GM23248 (cell line): ENCODE measurements at regions not wholly inside any gene's neighbourhood (a gene's known extent, or its start where the extent isn't known, plus 50 kb on each side); places are given as distances from the start of the nearest gene placed in this dataset.
"Not testable (repeated sequence)": the region's sequence is repeated elsewhere in the genome, so short reads cannot be mapped to it uniquely, and the experiment has no call there.

Experiments used
- DNase-seq: peaks from one replicate; pipeline ENCODE4 v3.0.0-alpha.2; 2015
- H2AFZ ChIP-seq: fragments of 200-600 bp; sonication (generic); 2 replicates; pipeline ENCODE4 v1.6.1; 2016; ENCODE audit warnings: antibody characterized with exemption
- H3F3A ChIP-seq: fragments of 200-600 bp; sonication (generic); 2 replicates; pipeline ENCODE4 v1.6.1; 2016; ENCODE audit warnings: mild to moderate bottlenecking, antibody characterized with exemption, mixed run types; ENCODE audit not compliant: insufficient read depth
- H3K27ac ChIP-seq: fragments of 200-600 bp; sonication (generic); 2 replicates; pipeline ENCODE4 v1.5.1; 2016; ENCODE audit warnings: mild to moderate bottlenecking
- H3K27me3 ChIP-seq: fragments of 200-600 bp; sonication (generic); replicated peaks from 2 replicates; pipeline ENCODE4 v1.6.1; 2016; ENCODE audit warnings: mild to moderate bottlenecking; ENCODE audit not compliant: insufficient read depth
- H3K36me3 ChIP-seq: fragments of 200-600 bp; sonication (generic); 2 replicates; pipeline ENCODE4 v1.6.1; 2016; ENCODE audit warnings: low read depth, mild to moderate bottlenecking
- H3K4me1 ChIP-seq: fragments of 200-600 bp; sonication (generic); 2 replicates; pipeline ENCODE4 v1.6.1; 2016; ENCODE audit warnings: mild to moderate bottlenecking; ENCODE audit not compliant: insufficient read depth
- H3K4me2 ChIP-seq: fragments of 200-600 bp; sonication (generic); one replicate; pipeline ENCODE4 v1.6.1; 2016; ENCODE audit warnings: mild to moderate bottlenecking; ENCODE audit not compliant: unreplicated experiment
- H3K4me3 ChIP-seq: fragments of 200-600 bp; sonication (generic); 2 replicates; pipeline ENCODE4 v1.5.1; 2016; ENCODE audit warnings: mild to moderate bottlenecking
- H3K79me2 ChIP-seq: fragments of 200-600 bp; sonication (generic); 2 replicates; pipeline ENCODE4 v1.6.1; 2016; ENCODE audit warnings: mild to moderate bottlenecking; ENCODE audit not compliant: insufficient read depth
- H3K9ac ChIP-seq: fragments of 200-600 bp; sonication (generic); 2 replicates; pipeline ENCODE4 v1.6.1; 2016; ENCODE audit warnings: mild to moderate bottlenecking
- H3K9me2 ChIP-seq: fragments of 200-600 bp; sonication (generic); 2 replicates; pipeline ENCODE4 v1.6.1; 2016; ENCODE audit warnings: mixed run types, mild to moderate bottlenecking, moderate library complexity; ENCODE audit not compliant: insufficient read depth
- H3K9me3 ChIP-seq: fragments of 200-600 bp; sonication (generic); one replicate; pipeline ENCODE4 v1.6.1; 2017; ENCODE audit warnings: low read depth
- H4K20me1 ChIP-seq: fragments of 200-600 bp; sonication (generic); 2 replicates; pipeline ENCODE4 v1.6.0; 2016; ENCODE audit not compliant: insufficient read depth
- EZH2 ChIP-seq: fragments of 200-600 bp; sonication (generic); IDR thresholded peaks from 2 replicates; pipeline ENCODE4 v1.6.1; 2018; ENCODE audit warnings: antibody characterized with exemption, mild to moderate bottlenecking; ENCODE audit not compliant: insufficient read depth, poor library complexity, severe bottlenecking
- EZH2phosphoT487 ChIP-seq: fragments of 200-600 bp; sonication (generic); IDR thresholded peaks from 2 replicates; pipeline ENCODE4 v1.6.1; 2018; ENCODE audit warnings: antibody characterized with exemption, moderate library complexity, mild to moderate bottlenecking, low read depth; ENCODE audit not compliant: insufficient read depth
- WGBS, 2 experiments: methylation state at CpG; one replicate each; pipeline ENCODE4 v1.1.6; 2015 to 2017; ENCODE audit warnings: low lambda C conversion rate in 2 of 2, low coverage in 1 of 2; ENCODE audit errors: missing lambda C conversion rate in 2 of 2; 5-methylcytosine and 5-hydroxymethylcytosine counted together
- in situ Hi-C: fragments of 300-500 bp; cut with MboI; formaldehyde crosslinking; loops from 2 replicates; pipeline ENCODE4 v1.15.0; 2020

GRCh38 chr10:64576497-64576896, 1055.3 kb downstream of the REEP3 start:
- Histone ChIP-seq H3K4me3 (no peak overlapping the region), H3K4me1 (no peaks in the 10 kb centered on the region), H3K79me2 (no peaks in the 10 kb centered on the region), H3K27ac (no peak overlapping the region), H4K20me1 (no peaks in the 10 kb centered on the region), H3K4me2 (no peak overlapping the region), H3F3A (no peaks in the 10 kb centered on the region), H3K9ac (no peak overlapping the region), H3K9me2 (no peaks in the 10 kb centered on the region), H3K27me3 (no peaks in the 10 kb centered on the region), H3K9me3 (no peaks in the 10 kb centered on the region), H2AFZ (no peak overlapping the region), H3K36me3 (no peaks in the 10 kb centered on the region)
- in situ Hi-C loops = no loop called here
- TF ChIP-seq EZH2phosphoT487 (no peak), EZH2 (no peak)
- WGBS, 2 experiments = 40 to 47% methylated on average over 10 of the region's 10 CpGs
- no peak for DNase-seq

DNA sequence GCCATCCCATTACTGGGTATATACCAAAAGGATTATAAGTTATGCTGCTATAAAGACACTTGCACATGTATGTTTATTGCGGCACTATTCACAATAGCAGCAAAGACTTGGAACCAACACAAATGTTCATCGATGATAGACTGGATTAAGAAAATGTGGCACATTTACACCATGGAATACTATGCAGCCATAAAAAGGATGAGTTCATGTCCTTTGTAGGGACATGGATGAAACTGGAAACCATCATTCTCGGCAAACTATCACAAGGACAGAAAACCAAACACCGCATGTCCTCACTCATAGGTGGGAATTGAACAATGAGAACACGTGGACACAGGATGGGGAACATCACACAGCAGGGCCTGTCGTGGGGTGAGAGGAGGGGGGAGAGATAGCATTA, 1057.6 kb downstream of the REEP3 start:
- 40 to 44% methylated on average over 6 of the region's 6 CpGs for WGBS, 2 experiments
- H3K9ac ChIP-seq, H2AFZ ChIP-seq, H3K4me1 ChIP-seq, H3K9me2 ChIP-seq, H3K9me3 ChIP-seq, H3K36me3 ChIP-seq, in situ Hi-C loops, H3K79me2 ChIP-seq, DNase-seq, H4K20me1 ChIP-seq, H3F3A ChIP-seq, H3K27ac ChIP-seq, H3K4me3 ChIP-seq, H3K27me3 ChIP-seq, H3K4me2 ChIP-seq: not testable (repeated sequence)

- TF ChIP-seq EZH2phosphoT487 (no peak), EZH2 (no peak)
- no peak overlapping the region for H3K4me3 ChIP-seq
- H3K9me2 ChIP-seq = no peaks in the 10 kb centered on the region
- no peaks in the 10 kb centered on the region for H3K9me3 ChIP-seq
- H3K27me3 ChIP-seq = no peaks in the 10 kb centered on the region
- H3K27ac ChIP-seq = no peak overlapping the region
- no peaks in the 10 kb centered on the region for H3F3A ChIP-seq
- H3K79me2 ChIP-seq = no peaks in the 10 kb centered on the region
- no peak overlapping the region for H2AFZ ChIP-seq
- H3K4me2 ChIP-seq = no peak overlapping the region
- in situ Hi-C loops = no loop called here
- H3K36me3 ChIP-seq = no peaks in the 10 kb centered on the region
- no peaks in the 10 kb centered on the region for H4K20me1 ChIP-seq
- DNase-seq = no peak
- WGBS, 2 experiments = 16 to 28% methylated on average over 2 of the region's 2 CpGs
- no peak overlapping the region for H3K9ac ChIP-seq
- no peaks in the 10 kb centered on the region for H3K4me1 ChIP-seq
These were observed 1065.8 kb downstream of the REEP3 start for GRCh38 chr10:64586934-64587503.

DNA sequence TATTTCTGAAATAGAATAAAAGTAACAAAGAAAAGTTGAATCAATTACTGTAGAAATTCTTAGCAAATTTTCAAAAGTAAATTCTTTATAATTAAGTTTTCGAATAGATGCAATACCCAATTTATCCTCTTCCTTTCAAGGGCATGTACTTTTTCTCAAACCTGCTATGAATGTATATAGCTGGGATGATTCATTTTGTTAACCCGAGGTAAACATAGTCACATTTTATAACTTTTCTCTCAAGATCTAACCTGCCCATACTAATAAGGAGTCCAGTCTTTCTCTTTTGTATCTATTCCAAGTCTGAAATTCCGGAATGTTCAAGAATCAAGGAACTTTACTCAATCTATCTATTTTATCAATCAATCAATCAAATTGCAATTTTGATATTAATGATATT, 1072.9 kb downstream of the REEP3 start:
- H3K36me3 ChIP-seq = no peaks in the 10 kb centered on the region
- H3K9me2 ChIP-seq = no peaks in the 10 kb centered on the region
- no peak for DNase-seq
- H2AFZ ChIP-seq = no peak overlapping the region
- no peak overlapping the region for H3K27ac ChIP-seq
- no peaks in the 10 kb centered on the region for H3F3A ChIP-seq
- H3K79me2 ChIP-seq = no peaks in the 10 kb centered on the region
- TF ChIP-seq EZH2phosphoT487 (no peak), EZH2 (no peak)
- WGBS, 2 experiments = 15 to 17% methylated on average over 3 of the region's 3 CpGs
- H4K20me1 ChIP-seq = no peaks in the 10 kb centered on the region
- no peaks in the 10 kb centered on the region for H3K27me3 ChIP-seq
- in situ Hi-C loops = no loop called here
- H3K4me2 ChIP-seq = no peak overlapping the region
- H3K4me3 ChIP-seq = no peak overlapping the region
- no peaks in the 10 kb centered on the region for H3K4me1 ChIP-seq
- H3K9me3 ChIP-seq = no peaks in the 10 kb centered on the region
- H3K9ac ChIP-seq = no peak overlapping the region

- Histone ChIP-seq H3K4me1 (no peaks in the 10 kb centered on the region), H3K4me2 (no peak overlapping the region), H3K79me2 (no peaks in the 10 kb centered on the region), H3K4me3 (no peak overlapping the region), H2AFZ (no peak overlapping the region), H3K9me2 (no peaks in the 10 kb centered on the region), H3K27me3 (no peaks in the 10 kb centered on the region), H3K9me3 (no peaks in the 10 kb centered on the region), H3K36me3 (no peaks in the 10 kb centered on the region), H3K9ac (no peak overlapping the region), H3F3A (no peaks in the 10 kb centered on the region), H4K20me1 (no peaks in the 10 kb centered on the region), H3K27ac (no peak overlapping the region)
- no peak for TF ChIP-seq EZH2
- TF ChIP-seq EZH2phosphoT487 = no peak
- DNase-seq = no peak
- 16 to 30% methylated on average over 1 of the region's 1 CpG for WGBS, 2 experiments
- in situ Hi-C loops = no loop called here
These were observed 1077.4 kb downstream of the REEP3 start for GRCh38 chr10:64598600-64598999.
